ENCODE measurements at regions not wholly inside any gene's neighbourhood (a gene's known extent, or its start where the extent isn't known, plus 50 kb on each side); places are given as distances from the start of the nearest gene placed in this dataset.

DNA sequence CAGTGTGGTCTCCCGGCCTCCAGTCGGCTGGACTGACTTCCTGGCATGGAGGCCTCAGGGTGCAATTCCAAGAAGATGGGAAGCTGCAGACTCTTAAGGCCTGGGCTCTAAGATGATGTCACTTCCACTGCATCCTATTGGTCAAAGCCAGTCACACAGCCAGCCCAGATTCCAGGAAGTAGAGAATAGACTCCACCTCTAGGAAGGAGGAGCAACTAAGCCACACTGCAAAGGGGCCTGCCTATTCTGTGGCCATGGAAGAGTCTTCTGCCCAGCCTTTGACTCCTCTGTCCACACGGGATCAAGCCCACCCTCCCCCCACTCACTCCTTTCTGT lies 103.9 kb upstream of the RFLNA start:
- no peak overlapping the region for H3K4me3 ChIP-seq (ENCODE audit: control insufficient read depth, low read depth, low read length)
- TF ChIP-seq, protein P1, sequence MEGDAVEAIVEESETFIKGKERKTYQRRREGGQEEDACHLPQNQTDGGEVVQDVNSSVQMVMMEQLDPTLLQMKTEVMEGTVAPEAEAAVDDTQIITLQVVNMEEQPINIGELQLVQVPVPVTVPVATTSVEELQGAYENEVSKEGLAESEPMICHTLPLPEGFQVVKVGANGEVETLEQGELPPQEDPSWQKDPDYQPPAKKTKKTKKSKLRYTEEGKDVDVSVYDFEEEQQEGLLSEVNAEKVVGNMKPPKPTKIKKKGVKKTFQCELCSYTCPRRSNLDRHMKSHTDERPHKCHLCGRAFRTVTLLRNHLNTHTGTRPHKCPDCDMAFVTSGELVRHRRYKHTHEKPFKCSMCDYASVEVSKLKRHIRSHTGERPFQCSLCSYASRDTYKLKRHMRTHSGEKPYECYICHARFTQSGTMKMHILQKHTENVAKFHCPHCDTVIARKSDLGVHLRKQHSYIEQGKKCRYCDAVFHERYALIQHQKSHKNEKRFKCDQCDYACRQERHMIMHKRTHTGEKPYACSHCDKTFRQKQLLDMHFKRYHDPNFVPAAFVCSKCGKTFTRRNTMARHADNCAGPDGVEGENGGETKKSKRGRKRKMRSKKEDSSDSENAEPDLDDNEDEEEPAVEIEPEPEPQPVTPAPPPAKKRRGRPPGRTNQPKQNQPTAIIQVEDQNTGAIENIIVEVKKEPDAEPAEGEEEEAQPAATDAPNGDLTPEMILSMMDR (conservative IDR thresholded peaks at IDR 0.05; ENCODE audit: control insufficient read depth, insufficient read depth, low read depth, low read length), result no peak
- peak; percentile 18 for DNase-seq (ENCODE audit: low read depth)

DNA sequence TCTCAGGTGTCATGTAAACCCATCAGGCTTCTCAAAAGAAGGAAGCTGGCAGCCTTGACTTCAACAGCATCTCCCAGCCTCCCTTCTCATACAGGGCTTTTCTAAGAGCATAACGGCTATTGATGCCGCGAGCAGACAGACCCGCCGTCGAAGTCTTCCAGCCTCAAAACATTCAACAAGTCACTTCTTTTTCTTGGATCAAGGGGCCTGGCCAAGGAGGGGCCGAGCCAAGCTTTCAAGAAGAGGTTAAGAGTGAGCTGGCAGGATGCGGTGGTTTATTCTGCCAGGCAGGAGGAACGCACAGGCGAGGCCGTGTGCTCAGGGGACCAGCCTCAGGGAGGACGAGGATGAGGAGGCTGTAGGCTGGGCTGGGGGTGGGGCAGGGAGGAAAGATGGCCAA lies 102.9 kb upstream of the RFLNA start:
- TF ChIP-seq, protein P1 (conservative IDR thresholded peaks at IDR 0.05; ENCODE audit: control insufficient read depth, insufficient read depth, low read depth, low read length), result no peak
- DNase-seq (ENCODE audit: low read depth), result no peak
- no peak overlapping the region for H3K4me3 ChIP-seq (ENCODE audit: control insufficient read depth, low read depth, low read length)

DNA sequence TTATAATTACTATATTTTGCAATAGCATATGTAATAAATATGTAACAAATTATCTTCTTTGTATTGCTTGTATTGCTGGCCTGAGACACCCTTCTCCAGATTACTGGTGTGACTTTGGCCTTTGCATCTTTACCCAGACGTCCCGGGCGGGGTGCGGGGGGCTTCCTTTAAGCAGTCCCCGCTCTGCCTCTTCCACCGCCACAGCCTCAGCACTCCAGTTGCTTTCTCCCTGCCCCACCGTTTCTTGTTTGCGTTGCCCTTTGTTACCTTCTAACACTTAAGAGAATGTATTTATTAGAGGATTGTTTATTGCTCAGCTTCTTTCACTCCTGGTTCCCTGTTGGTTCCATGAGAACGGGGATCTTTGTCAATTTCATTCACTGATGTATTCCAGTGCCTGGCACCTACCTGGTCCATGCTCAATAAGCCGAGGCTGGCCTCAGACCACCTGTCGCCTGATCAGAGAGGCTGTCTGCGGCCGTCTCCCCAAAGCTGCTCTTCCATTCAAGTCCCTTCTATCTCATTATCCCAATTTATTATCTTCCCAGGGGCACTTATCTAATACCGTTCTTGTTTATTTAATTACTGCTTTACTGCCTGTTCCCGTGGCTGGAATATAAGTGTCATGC lies 100.5 kb upstream of the RFLNA start:
- H3K4me3 ChIP-seq (ENCODE audit: control insufficient read depth, low read depth, low read length), result no peak overlapping the region
- no peak for DNase-seq (ENCODE audit: low read depth)
- TF ChIP-seq, protein P1 (conservative IDR thresholded peaks at IDR 0.05; ENCODE audit: control insufficient read depth, insufficient read depth, low read depth, low read length), result no peak

DNA sequence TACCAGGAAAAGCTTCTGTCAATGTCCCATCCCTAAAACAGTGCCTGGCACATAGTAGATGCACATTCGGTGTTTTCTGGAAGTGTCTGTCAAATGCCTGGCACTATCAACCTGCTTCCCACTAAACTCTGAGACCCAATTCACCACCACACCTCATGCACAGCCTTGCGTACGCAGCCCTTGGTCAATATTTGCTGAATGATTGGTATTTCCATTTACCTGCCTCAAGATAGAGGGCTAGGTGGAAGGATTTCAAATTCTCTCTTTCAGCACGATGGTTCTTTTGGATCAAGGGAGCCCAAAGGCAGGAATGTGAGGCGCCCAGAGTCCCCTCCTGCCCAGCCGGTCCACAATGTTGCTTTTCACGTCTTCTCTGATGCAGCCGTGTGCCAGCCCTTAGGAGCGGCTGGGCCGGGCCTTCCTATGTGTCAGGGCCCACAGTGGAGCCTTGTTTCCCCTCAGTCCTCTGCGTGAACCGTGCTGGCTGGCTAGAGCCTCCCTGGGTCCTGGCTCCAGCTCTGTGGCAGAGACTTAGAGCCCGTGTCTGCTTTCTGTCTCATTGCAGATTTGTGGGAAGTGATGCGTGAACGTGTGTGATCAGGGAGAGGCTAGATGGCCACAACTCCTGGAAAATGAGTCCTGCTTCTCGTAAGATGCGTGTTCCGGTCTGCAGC lies 99.9 kb upstream of the RFLNA start:
- no peak for DNase-seq (ENCODE audit: low read depth)
- H3K4me3 ChIP-seq (ENCODE audit: control insufficient read depth, low read depth, low read length), result no peak overlapping the region
- TF ChIP-seq, protein P1 (conservative IDR thresholded peaks at IDR 0.05; ENCODE audit: control insufficient read depth, insufficient read depth, low read depth, low read length), result no peak

DNA sequence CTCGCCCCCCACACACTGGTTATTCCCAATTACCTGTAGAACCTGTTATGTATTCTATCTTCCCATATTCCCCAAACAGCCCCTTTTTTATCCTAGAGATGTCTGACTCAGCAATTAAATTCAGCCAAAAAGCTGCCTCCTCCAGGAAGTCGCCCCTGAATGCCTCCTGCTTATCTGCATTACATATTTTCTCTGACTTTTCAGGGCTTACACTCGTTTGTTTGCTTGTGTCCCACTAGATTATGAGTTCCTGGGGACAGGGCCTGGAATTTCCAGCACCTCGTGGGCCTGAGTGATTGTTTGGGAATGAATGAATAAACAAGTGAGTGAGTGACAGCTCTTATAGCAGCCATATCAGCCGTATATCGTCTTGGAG lies 99.3 kb upstream of the RFLNA start:
- H3K4me3 ChIP-seq (ENCODE audit: control insufficient read depth, low read depth, low read length), result no peak overlapping the region
- TF ChIP-seq, protein P1 (conservative IDR thresholded peaks at IDR 0.05; ENCODE audit: control insufficient read depth, insufficient read depth, low read depth, low read length), result no peak
- DNase-seq (ENCODE audit: low read depth), result no peak

DNA sequence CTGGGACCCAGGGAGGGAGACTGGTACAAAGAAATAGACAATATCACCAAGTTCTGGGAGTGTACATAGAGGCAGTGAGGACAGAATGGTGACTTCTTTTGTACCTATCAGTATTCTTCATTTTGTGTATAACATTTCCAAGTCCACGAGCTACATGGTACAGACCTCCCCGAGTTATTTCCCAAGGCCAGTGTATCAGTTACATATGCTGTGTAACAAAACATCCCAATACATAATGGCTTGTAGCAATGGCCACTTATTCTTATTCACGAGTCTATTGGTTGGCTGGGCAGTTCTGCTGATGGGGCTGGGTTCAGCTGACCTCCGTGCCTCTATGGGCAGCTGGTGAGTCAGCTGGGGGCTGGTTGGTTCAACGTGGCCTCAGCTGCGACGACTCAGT lies 98.7 kb upstream of the RFLNA start:
- TF ChIP-seq, protein P1 (conservative IDR thresholded peaks at IDR 0.05; ENCODE audit: control insufficient read depth, insufficient read depth, low read depth, low read length), result no peak
- no peak overlapping the region for H3K4me3 ChIP-seq (ENCODE audit: control insufficient read depth, low read depth, low read length)
- DNase-seq (ENCODE audit: low read depth), result no peak
